ENCODE measurements at regions not wholly inside any gene's neighbourhood (a gene's known extent, or its start where the extent isn't known, plus 50 kb on each side); places are given as distances from the start of the nearest gene placed in this dataset.
"Not testable (repeated sequence)": the region's sequence is repeated elsewhere in the genome, so short reads cannot be mapped to it uniquely, and the experiment has no call there.

DNA sequence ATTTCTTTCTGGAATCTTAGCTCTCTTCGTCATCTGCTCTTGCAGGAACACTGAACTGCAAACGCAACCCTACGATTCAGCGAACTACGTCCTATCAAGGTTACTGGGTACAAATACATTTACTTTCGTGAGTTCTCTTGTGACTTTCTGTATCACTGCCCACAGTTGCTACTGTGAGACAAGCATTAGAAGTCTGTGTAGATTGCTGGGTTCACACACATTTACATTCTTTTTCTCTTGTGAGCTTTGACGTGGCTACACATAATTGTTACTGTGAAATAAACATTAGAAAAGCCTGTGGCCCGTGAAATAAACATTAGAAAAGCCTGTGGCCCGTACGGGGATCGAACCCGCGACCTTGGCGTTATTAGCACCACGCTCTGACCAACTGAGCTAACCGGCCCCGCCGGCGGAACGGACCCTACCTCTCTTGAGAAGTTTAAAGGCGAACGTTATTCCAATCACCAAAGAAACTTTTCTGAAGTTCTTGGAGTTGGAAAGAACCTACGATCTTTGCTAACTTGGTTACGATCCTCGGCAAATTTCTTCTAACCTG lies 61.2 kb upstream of the ZNF322 start:
- not testable (repeated sequence) for DNase-seq (ENCODE audit: low read depth); H3K27ac ChIP-seq (ENCODE audit: low read depth, low read length); H3K9ac ChIP-seq (ENCODE audit: low read length); H4K20me1 ChIP-seq (ENCODE audit: insufficient read depth, low read length); H3K27me3 Mint-ChIP-seq (ENCODE audit: low read depth, unreplicated experiment); H3K4me3 ChIP-seq (ENCODE audit: insufficient read depth, low read depth, low read length); H3K9me3 ChIP-seq (ENCODE audit: insufficient read depth, low read depth, low read length); H3K36me3 Mint-ChIP-seq (ENCODE audit: low read depth, unreplicated experiment); H3K9me3 Mint-ChIP-seq (ENCODE audit: unreplicated experiment); H3K27me3 ChIP-seq (ENCODE audit: insufficient read depth, low read length); H3K79me2 ChIP-seq (ENCODE audit: insufficient read depth, low read length); H3K27ac Mint-ChIP-seq (ENCODE audit: unreplicated experiment); FAIRE-seq; H2AFZ ChIP-seq (ENCODE audit: low read depth, low read length); H3K4me1 Mint-ChIP-seq (ENCODE audit: low read depth, unreplicated experiment); H3K4me1 ChIP-seq (ENCODE audit: insufficient read depth, low read length); H3K4me2 ChIP-seq (ENCODE audit: low read length); H3K36me3 ChIP-seq (ENCODE audit: insufficient read depth, low read length); H3K4me3 Mint-ChIP-seq (ENCODE audit: unreplicated experiment)

DNA sequence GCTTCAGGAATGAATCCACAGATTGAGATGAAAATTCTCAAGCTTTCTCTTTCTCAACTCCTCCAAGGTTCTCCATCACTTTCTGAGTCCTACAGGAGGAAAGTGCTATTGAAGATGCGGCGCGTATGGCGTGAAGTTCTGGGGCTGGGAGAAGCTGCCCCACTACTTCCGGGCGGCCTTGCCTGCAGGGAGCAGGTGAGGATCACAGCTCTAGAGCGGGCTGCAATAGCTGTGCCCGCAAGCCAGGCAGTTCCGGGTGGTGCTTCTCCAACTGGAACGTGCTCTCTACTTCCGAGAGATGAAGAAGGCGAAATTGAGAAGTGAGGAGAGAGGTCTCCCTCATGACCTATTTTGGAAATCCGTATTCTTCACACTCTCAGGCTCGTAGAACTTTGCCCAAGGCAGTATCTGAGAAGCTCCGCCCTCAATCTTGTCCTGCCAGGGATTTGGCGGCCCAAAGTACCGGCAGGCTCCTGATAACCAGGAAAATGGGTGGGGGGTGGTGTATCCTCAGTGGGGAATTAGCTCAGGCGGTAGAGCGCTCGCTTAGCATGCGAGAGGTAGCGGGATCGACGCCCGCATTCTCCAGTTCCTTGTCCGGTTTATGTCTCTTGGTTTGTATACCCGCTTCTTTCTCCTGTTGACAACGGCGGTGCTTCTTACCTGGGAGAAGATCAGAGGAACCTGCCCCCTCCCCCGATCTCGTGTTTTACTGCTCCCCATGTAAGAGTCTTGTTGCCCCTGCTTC lies 70.6 kb upstream of the ZNF322 start:
- H3K9me3 ChIP-seq (ENCODE audit: insufficient read depth, low read depth, low read length); H3K4me1 Mint-ChIP-seq (ENCODE audit: low read depth, unreplicated experiment); H2AFZ ChIP-seq (ENCODE audit: low read depth, low read length); H3K27me3 Mint-ChIP-seq (ENCODE audit: low read depth, unreplicated experiment); H3K9ac ChIP-seq (ENCODE audit: low read length); H3K36me3 ChIP-seq (ENCODE audit: insufficient read depth, low read length); H3K4me2 ChIP-seq (ENCODE audit: low read length); H3K27ac ChIP-seq (ENCODE audit: low read depth, low read length); H3K36me3 Mint-ChIP-seq (ENCODE audit: low read depth, unreplicated experiment); H3K79me2 ChIP-seq (ENCODE audit: insufficient read depth, low read length); H3K27me3 ChIP-seq (ENCODE audit: insufficient read depth, low read length); H3K27ac Mint-ChIP-seq (ENCODE audit: unreplicated experiment); H3K4me1 ChIP-seq (ENCODE audit: insufficient read depth, low read length); DNase-seq (ENCODE audit: low read depth); H4K20me1 ChIP-seq (ENCODE audit: insufficient read depth, low read length); H3K4me3 Mint-ChIP-seq (ENCODE audit: unreplicated experiment); H3K4me3 ChIP-seq (ENCODE audit: insufficient read depth, low read depth, low read length); FAIRE-seq; H3K9me3 Mint-ChIP-seq (ENCODE audit: unreplicated experiment): not testable (repeated sequence)

- not testable (repeated sequence) for FAIRE-seq; H3K79me2 ChIP-seq (ENCODE audit: insufficient read depth, low read length)
These were observed 75.4 kb upstream of the ZNF322 start for GRCh38 chr6:26734776-26735472.

GRCh38 chr6:26739811-26740210 lies 80.3 kb upstream of the ZNF322 start:
- H3K4me3 ChIP-seq (ENCODE audit: insufficient read depth, low read depth, low read length), result no peak overlapping the region
- TF ChIP-seq EZH2 (IDR thresholded peaks at IDR 0.05; ENCODE audit: insufficient read depth, low read length), result no peak
- TF ChIP-seq, protein P1, sequence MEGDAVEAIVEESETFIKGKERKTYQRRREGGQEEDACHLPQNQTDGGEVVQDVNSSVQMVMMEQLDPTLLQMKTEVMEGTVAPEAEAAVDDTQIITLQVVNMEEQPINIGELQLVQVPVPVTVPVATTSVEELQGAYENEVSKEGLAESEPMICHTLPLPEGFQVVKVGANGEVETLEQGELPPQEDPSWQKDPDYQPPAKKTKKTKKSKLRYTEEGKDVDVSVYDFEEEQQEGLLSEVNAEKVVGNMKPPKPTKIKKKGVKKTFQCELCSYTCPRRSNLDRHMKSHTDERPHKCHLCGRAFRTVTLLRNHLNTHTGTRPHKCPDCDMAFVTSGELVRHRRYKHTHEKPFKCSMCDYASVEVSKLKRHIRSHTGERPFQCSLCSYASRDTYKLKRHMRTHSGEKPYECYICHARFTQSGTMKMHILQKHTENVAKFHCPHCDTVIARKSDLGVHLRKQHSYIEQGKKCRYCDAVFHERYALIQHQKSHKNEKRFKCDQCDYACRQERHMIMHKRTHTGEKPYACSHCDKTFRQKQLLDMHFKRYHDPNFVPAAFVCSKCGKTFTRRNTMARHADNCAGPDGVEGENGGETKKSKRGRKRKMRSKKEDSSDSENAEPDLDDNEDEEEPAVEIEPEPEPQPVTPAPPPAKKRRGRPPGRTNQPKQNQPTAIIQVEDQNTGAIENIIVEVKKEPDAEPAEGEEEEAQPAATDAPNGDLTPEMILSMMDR (IDR thresholded peaks at IDR 0.05; ENCODE audit: insufficient read depth, low read depth, low read length), result no peak
- no peak overlapping the region for H3K27ac ChIP-seq (ENCODE audit: low read depth, low read length)
- Mint-ChIP-seq H3K4me1 (ENCODE audit: low read depth, unreplicated experiment) (peaks cover 6% of the 10 kb centered on the region), H3K4me3 (ENCODE audit: unreplicated experiment) (no peak overlapping the region), H3K36me3 (ENCODE audit: low read depth, unreplicated experiment) (no peaks in the 10 kb centered on the region), H3K27me3 (ENCODE audit: low read depth, unreplicated experiment) (peaks cover 11% of the 10 kb centered on the region), H3K9me3 (ENCODE audit: unreplicated experiment) (no peaks in the 10 kb centered on the region), H3K27ac (ENCODE audit: unreplicated experiment) (no peak overlapping the region)
- no peak overlapping the region for H3K4me2 ChIP-seq (ENCODE audit: low read length)
- H3K4me1 ChIP-seq (ENCODE audit: insufficient read depth, low read length), result no peaks in the 10 kb centered on the region
- H3K9ac ChIP-seq (ENCODE audit: low read length), result no peak overlapping the region
- no peaks in the 10 kb centered on the region for H3K79me2 ChIP-seq (ENCODE audit: insufficient read depth, low read length)
- peaks cover 2% of the 10 kb centered on the region for H3K9me3 ChIP-seq (ENCODE audit: insufficient read depth, low read depth, low read length)
- no peak overlapping the region for H2AFZ ChIP-seq (ENCODE audit: low read depth, low read length)
- H4K20me1 ChIP-seq (ENCODE audit: insufficient read depth, low read length), result no peaks in the 10 kb centered on the region
- H3K27me3 ChIP-seq (ENCODE audit: insufficient read depth, low read length), result peaks cover 3% of the 10 kb centered on the region
- DNase-seq (ENCODE audit: low read depth), result no peak
- H3K36me3 ChIP-seq (ENCODE audit: insufficient read depth, low read length), result no peaks in the 10 kb centered on the region
- no peak for FAIRE-seq

More at GRCh38 chr6:26734776-26735472, 75.4 kb upstream of the ZNF322 start:
- H3K4me1 ChIP-seq (ENCODE audit: insufficient read depth, low read length); H3K9ac ChIP-seq (ENCODE audit: low read length); H3K4me1 Mint-ChIP-seq (ENCODE audit: low read depth, unreplicated experiment); DNase-seq (ENCODE audit: low read depth); H3K27me3 ChIP-seq (ENCODE audit: insufficient read depth, low read length); H3K27me3 Mint-ChIP-seq (ENCODE audit: low read depth, unreplicated experiment); H3K27ac ChIP-seq (ENCODE audit: low read depth, low read length); H3K27ac Mint-ChIP-seq (ENCODE audit: unreplicated experiment); H2AFZ ChIP-seq (ENCODE audit: low read depth, low read length); H3K4me3 Mint-ChIP-seq (ENCODE audit: unreplicated experiment); H3K4me2 ChIP-seq (ENCODE audit: low read length); H3K36me3 ChIP-seq (ENCODE audit: insufficient read depth, low read length); H4K20me1 ChIP-seq (ENCODE audit: insufficient read depth, low read length); H3K4me3 ChIP-seq (ENCODE audit: insufficient read depth, low read depth, low read length); H3K9me3 ChIP-seq (ENCODE audit: insufficient read depth, low read depth, low read length); H3K36me3 Mint-ChIP-seq (ENCODE audit: low read depth, unreplicated experiment); H3K9me3 Mint-ChIP-seq (ENCODE audit: unreplicated experiment): not testable (repeated sequence)

All from astrocyte (in vitro differentiated cells and primary cell).